ENCODE measurements at regions not wholly inside any gene's neighbourhood (a gene's known extent, or its start where the extent isn't known, plus 50 kb on each side); places are given as distances from the start of the nearest gene placed in this dataset.

- DNase-seq (ENCODE audit: extremely low read depth in 1 of 11, low read depth in 9 of 11, low spot score in 4 of 11) = no peak
Observed at GRCh38 chrX:7552760-7553159, 290.2 kb upstream of the VCX start.

- DNase-seq (ENCODE audit: extremely low read depth in 1 of 11, low read depth in 9 of 11, low spot score in 4 of 11) = no peak
Observed at GRCh38 chrX:7546551-7547080, 296.4 kb upstream of the VCX start.

DNA sequence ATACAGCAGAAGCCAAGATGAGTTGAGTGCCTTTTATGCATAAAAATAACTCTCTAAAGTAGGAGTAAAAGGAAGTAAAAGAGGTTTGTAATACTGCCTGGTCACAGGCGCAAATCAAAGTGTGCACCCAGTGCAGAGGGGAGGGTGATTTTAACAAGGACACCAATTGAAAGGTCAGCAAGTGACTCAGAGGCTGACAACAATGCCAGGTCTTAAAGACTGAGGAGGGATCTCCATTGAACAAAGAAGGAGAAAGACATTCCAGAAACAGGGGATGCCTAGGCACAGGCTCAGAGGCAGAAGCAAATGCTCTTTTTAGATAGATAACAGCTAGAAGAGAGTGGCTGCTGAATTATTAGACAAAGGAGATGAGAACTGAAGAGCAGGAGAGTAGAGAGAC lies 297.4 kb upstream of the VCX start:
- no peak for DNase-seq (ENCODE audit: extremely low read depth in 1 of 11, low read depth in 9 of 11, low spot score in 4 of 11)

- DNase-seq (ENCODE audit: extremely low read depth in 1 of 11, low read depth in 9 of 11, low spot score in 4 of 11) = no peak
Observed at GRCh38 chrX:7542587-7543380, 300.2 kb upstream of the VCX start.

DNA sequence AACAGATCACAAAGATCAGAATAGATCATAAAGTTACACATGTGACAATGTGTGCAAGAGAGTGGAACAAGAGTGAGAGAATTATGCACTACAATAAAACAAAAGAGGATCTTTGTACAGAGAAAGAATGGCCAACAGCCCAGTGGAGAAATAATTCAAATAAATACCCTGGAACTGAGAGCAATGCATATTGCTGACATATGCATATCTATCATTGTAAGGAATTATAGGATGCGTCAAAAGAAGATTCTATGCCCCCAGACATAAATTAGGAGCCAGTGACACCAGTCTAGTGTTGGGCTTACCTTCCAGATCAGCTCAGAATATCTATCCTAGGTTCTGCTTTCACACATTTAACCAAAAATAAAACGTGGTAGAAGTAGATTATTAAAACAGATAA lies 320.1 kb upstream of the VCX start:
- DNase-seq (ENCODE audit: extremely low read depth in 1 of 11, low read depth in 9 of 11, low spot score in 4 of 11) = no peak

DNA sequence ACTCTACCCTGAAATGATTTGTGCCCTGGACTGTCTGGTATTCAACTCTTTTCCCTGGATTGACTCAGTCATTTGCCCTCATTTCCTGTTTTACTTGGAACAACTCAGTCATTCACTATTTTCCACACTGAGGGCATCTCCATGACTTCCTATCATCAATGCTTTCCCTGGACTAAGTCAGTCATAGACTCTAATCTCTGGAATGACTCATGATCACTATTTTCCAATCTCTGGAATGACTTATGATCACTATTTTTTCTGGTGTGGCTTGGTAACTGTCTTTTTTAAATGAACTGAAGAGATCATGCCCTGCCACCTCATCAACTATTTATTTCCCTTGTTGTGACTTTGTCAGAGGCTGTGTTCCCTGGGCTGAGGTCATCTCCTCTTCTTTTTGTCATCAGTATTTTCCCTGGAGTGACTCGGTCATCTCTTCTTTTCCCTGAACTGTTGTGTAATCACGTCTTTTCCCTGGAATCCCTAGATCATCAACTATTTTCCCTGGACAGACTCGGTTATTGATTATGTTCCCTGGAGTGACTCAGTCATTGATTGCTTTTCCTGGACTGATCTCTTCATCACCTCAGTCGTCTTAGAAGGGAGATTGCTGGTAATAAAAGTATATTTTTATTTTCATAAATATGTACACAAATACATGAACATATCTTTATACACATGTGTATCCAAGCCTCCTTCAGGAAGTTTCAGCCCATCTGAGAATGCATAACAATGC lies 327.1 kb upstream of the VCX start:
- DNase-seq (ENCODE audit: extremely low read depth in 1 of 11, low read depth in 9 of 11, low spot score in 4 of 11) = no peak

DNA sequence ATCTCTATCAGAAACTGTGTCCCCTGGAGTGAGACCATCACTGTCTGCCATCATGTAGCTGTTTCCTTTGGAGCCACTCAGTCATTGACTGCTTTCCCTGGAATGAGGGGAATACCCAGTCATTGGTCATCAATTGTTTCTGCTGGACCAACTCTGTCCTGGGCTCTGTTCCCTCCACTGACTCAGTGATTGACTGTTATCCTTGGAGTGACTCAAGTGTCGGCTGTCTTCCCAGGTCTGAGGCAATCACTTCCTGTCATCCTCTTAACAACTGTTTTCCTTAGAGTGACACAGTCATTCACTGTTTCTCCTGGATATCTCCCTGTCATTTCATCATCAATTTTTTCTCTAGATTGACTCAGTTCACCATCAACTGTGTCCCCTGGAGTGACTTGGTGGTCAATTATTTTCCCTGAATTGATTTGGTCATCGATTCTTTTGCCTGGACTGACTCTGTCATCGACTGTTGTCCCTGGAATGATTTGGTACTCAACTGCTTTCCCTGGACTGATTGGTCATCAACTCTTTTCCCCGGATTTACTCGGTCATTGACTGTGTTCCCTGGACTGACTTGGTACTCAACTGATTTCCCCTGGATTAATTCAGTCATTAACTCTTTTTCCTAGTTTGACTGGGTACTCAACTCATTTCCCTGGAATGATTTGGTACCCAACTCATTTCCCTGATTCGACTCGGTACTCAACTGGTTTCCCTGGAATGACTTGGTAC lies 327.9 kb upstream of the VCX start:
- no peak for DNase-seq (ENCODE audit: extremely low read depth in 1 of 11, low read depth in 9 of 11, low spot score in 4 of 11)

- DNase-seq (ENCODE audit: extremely low read depth in 1 of 11, low read depth in 9 of 11, low spot score in 4 of 11) = no peak
Observed at GRCh38 chrX:7512845-7513244, 330.1 kb upstream of the VCX start.

GRCh38 chrX:7503251-7503650 lies 339.7 kb upstream of the VCX start:
- no peak for DNase-seq (ENCODE audit: extremely low read depth in 1 of 11, low read depth in 9 of 11, low spot score in 4 of 11)

DNA sequence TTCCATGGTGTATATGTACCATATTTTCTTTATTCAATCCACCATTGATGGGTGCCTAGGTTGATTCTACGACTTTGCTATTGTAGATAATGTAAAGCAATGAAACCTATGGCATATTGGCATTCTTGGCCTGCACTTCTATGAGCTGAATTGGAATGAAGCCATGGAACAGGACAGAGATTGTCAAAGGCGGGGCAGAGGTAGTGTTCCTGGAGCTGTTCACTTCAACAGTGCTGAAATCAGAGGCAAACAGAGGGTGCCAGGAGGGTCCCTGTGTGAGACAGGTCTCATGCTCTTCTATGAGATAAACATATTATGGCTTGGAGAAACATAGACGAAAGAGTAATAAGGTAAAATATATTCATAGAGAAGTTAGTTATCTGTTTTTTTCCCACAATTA lies 342.6 kb upstream of the VCX start:
- no peak for DNase-seq (ENCODE audit: extremely low read depth in 1 of 11, low read depth in 9 of 11, low spot score in 4 of 11)

DNA sequence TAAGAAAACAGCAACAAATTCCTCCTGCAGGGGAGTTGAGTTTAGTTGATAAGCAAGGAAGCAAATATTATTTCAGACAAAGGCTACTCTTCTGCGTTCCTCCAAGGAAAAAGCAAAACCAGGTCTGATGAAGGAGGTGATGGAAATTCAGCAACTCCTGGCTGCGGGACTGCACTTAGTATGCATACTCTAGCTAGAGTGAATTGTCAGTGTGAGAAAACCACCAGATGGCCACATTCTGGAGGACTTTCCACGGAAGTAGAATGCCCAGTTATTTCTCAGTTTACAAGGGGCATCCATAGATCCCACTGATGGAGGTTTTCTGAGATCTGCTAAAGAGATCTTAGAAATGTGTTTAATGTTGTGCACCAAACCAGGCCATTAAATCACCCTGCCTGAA lies 338.6 kb upstream of the PUDP start:
- DNase-seq (ENCODE audit: extremely low read depth in 1 of 11, low read depth in 9 of 11, low spot score in 4 of 11) = no peak

GRCh38 chrX:7485061-7485460 lies 337.1 kb upstream of the PUDP start:
- DNase-seq (ENCODE audit: extremely low read depth in 1 of 11, low read depth in 9 of 11, low spot score in 4 of 11) = no peak

DNA sequence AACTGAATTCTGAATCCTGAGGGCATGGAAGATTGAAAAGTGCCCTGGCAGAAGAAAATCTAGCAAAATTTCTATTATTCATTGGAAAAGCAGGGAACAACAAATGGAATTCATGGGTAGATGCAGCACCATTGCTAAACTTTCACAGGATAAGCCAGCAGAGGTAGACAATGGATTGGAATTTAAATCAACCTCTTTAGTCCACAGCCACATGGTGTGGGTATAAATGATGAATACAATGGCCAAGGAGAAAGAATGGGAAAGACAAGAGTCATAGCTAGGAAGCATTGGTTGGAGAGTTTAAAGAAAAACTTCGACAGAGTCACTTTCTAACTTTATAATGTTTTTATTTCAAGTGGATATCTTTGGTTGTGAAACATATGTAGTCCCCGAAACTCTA lies 332.8 kb upstream of the PUDP start:
- DNase-seq (ENCODE audit: extremely low read depth in 1 of 11, low read depth in 9 of 11, low spot score in 4 of 11) = no peak

- no peak for DNase-seq (ENCODE audit: extremely low read depth in 1 of 11, low read depth in 9 of 11, low spot score in 4 of 11)
Observed at GRCh38 chrX:7462110-7462509, 314.2 kb upstream of the PUDP start.

- DNase-seq (ENCODE audit: extremely low read depth in 1 of 11, low read depth in 9 of 11, low spot score in 4 of 11) = peak in 4 of 11 donors; percentile 4 to 8 (median 6)
Observed at GRCh38 chrX:7461051-7461450, 313.1 kb upstream of the PUDP start.

DNA sequence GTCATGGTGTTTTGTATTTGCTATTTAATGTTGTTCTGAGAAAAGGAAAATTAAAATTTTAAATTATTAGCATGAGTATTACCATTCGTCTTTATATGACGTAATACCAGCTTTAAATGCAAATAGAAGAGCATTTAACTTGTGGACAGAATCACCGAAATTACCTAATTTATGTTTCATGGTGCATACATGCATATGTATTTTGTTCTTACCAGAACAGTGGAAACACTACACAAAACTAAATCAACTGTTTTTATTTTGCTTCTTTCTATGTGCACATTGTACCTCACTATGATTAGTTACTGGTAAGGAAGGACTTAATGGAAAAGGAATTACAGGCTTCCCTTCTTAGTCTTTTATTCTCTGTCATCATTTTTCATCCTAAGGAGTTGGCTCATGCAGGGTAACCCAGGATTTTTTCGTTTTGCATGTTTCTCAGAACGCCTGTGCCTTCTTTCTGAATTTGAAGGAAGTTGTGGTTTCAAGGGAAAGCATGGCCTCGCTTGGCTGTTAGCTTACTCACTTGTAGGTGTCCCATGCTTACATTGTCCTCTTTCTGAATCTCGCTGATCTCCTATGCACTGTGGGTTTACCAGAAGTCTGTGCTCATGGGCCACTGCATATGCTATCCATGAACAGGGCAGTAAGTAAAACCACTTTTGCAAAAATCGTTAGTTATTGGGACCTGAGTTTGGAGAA lies 300.0 kb upstream of the PUDP start:
- no peak for DNase-seq (ENCODE audit: extremely low read depth in 1 of 11, low read depth in 9 of 11, low spot score in 4 of 11)

DNA sequence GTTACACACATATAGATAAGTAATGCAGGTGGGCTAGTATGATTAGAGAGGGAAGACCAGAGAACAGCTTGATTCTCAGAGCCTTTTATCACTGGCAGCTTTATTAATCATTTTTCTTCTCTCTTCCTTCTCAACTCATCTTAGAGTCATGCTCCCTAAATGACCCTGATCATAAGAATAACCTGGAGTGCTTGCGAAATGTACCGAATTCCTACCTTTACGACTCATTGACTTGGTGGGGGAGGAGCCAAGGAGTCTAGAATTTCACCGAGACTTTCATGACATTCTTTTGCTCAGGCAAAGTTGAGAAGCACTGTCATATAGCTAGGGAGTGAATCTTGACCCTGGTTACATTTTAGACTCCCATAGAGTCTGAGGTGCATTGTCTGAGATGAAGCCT lies 298.9 kb upstream of the PUDP start:
- DNase-seq (ENCODE audit: extremely low read depth in 1 of 11, low read depth in 9 of 11, low spot score in 4 of 11) = no peak

DNA sequence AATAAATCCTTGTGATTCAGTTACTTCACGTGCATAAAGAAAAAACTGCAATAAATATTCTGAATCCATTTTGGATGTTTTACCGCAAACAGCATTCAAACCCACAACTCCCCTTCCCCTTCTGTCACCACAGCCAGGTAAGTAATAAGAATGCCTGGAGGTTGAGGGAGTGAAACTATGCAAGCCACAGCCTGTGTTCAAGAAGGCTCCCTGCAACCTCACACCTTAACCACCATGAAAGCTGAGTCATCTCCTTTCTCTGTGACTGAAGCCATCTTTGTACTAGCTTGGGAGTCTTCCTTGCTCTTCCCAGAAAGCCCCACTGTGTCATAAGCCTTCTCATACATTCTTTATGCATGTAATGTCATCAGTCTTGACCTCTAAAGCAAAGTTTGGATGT lies 297.0 kb upstream of the PUDP start:
- DNase-seq (ENCODE audit: extremely low read depth in 1 of 11, low read depth in 9 of 11, low spot score in 4 of 11) = no peak

DNA sequence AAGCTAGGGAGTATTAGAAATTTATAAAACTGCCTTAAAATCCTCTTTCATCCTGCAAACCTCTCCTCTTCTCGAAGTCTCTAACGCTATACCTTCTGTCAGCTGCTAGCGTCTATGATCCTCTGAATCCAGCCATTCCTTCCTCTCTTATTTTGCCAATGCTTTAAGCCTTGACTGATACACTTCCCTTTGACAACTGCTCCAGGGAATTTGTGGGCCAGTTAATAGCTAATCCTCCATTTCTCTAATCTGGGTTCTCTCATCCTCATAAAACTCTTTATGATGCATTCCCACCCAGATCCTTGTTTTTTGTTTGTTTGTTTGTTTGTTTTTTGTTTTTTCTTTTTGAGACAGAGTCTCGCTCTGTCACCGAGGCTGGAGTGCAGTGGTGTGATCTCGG lies 293.6 kb upstream of the PUDP start:
- DNase-seq (ENCODE audit: extremely low read depth in 1 of 11, low read depth in 9 of 11, low spot score in 4 of 11) = no peak

Measured in renal cortex interstitium (tissue), 11 donors.